H1 (cell line): ENCODE measurements at regions not wholly inside any gene's neighbourhood (a gene's known extent, or its start where the extent isn't known, plus 50 kb on each side); places are given as distances from the start of the nearest gene placed in this dataset.

Experiments used
- EGR1 ChIP-seq: IDR thresholded peaks from 2 replicates; pipeline ENCODE4 v1.6.1; 2011; ENCODE audit warnings: low read depth, low read length, borderline replicate concordance
- RNF2 ChIP-seq: fragments of 200-900, 300-1000 bp; sonication (generic); IDR thresholded peaks from 2 replicates; pipeline ENCODE4 v1.7.1; 2016; ENCODE audit warnings: borderline replicate concordance, low read depth, mild to moderate bottlenecking, antibody characterized with exemption, low read length; ENCODE audit not compliant: poor library complexity, severe bottlenecking; ENCODE audit errors: missing control alignments
- TCF12 ChIP-seq: IDR thresholded peaks from 2 replicates; pipeline ENCODE4 v1.6.1; 2011; ENCODE audit warnings: low read depth, mild to moderate bottlenecking, low read length
- TF ChIP-seq, protein P1 (sequence below): fragments of 300-600 bp; sonication (generic); IDR thresholded peaks from 2 replicates; pipeline ENCODE4 v1.7.1; 2012; ENCODE audit warnings: low read length, moderate library complexity, mild to moderate bottlenecking, inconsistent platforms; ENCODE audit not compliant: insufficient replicate concordance

DNA sequence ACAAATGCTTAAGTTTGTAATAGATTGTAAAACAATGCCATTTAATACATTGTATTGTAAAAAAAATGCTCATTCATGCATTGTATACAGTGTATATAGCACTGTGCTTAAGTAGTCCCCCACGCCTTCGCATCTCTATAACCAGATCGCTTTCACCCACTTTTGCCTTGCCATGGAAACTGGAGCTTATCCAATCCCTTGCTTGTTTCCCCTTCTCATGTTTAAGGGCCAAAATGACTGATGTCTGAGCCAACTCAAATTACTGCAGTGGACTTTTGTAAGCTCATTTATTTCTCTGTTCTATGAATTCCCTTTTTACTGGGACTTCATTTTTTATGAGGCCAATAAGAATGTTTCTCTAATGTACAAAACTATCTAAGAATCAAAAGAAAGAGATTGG is 730.9 kb upstream of the GJE1 start (continued):
- TF ChIP-seq, protein P1, sequence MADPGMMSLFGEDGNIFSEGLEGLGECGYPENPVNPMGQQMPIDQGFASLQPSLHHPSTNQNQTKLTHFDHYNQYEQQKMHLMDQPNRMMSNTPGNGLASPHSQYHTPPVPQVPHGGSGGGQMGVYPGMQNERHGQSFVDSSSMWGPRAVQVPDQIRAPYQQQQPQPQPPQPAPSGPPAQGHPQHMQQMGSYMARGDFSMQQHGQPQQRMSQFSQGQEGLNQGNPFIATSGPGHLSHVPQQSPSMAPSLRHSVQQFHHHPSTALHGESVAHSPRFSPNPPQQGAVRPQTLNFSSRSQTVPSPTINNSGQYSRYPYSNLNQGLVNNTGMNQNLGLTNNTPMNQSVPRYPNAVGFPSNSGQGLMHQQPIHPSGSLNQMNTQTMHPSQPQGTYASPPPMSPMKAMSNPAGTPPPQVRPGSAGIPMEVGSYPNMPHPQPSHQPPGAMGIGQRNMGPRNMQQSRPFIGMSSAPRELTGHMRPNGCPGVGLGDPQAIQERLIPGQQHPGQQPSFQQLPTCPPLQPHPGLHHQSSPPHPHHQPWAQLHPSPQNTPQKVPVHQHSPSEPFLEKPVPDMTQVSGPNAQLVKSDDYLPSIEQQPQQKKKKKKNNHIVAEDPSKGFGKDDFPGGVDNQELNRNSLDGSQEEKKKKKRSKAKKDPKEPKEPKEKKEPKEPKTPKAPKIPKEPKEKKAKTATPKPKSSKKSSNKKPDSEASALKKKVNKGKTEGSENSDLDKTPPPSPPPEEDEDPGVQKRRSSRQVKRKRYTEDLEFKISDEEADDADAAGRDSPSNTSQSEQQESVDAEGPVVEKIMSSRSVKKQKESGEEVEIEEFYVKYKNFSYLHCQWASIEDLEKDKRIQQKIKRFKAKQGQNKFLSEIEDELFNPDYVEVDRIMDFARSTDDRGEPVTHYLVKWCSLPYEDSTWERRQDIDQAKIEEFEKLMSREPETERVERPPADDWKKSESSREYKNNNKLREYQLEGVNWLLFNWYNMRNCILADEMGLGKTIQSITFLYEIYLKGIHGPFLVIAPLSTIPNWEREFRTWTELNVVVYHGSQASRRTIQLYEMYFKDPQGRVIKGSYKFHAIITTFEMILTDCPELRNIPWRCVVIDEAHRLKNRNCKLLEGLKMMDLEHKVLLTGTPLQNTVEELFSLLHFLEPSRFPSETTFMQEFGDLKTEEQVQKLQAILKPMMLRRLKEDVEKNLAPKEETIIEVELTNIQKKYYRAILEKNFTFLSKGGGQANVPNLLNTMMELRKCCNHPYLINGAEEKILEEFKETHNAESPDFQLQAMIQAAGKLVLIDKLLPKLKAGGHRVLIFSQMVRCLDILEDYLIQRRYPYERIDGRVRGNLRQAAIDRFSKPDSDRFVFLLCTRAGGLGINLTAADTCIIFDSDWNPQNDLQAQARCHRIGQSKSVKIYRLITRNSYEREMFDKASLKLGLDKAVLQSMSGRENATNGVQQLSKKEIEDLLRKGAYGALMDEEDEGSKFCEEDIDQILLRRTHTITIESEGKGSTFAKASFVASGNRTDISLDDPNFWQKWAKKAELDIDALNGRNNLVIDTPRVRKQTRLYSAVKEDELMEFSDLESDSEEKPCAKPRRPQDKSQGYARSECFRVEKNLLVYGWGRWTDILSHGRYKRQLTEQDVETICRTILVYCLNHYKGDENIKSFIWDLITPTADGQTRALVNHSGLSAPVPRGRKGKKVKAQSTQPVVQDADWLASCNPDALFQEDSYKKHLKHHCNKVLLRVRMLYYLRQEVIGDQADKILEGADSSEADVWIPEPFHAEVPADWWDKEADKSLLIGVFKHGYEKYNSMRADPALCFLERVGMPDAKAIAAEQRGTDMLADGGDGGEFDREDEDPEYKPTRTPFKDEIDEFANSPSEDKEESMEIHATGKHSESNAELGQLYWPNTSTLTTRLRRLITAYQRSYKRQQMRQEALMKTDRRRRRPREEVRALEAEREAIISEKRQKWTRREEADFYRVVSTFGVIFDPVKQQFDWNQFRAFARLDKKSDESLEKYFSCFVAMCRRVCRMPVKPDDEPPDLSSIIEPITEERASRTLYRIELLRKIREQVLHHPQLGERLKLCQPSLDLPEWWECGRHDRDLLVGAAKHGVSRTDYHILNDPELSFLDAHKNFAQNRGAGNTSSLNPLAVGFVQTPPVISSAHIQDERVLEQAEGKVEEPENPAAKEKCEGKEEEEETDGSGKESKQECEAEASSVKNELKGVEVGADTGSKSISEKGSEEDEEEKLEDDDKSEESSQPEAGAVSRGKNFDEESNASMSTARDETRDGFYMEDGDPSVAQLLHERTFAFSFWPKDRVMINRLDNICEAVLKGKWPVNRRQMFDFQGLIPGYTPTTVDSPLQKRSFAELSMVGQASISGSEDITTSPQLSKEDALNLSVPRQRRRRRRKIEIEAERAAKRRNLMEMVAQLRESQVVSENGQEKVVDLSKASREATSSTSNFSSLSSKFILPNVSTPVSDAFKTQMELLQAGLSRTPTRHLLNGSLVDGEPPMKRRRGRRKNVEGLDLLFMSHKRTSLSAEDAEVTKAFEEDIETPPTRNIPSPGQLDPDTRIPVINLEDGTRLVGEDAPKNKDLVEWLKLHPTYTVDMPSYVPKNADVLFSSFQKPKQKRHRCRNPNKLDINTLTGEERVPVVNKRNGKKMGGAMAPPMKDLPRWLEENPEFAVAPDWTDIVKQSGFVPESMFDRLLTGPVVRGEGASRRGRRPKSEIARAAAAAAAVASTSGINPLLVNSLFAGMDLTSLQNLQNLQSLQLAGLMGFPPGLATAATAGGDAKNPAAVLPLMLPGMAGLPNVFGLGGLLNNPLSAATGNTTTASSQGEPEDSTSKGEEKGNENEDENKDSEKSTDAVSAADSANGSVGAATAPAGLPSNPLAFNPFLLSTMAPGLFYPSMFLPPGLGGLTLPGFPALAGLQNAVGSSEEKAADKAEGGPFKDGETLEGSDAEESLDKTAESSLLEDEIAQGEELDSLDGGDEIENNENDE = no peak
- TF ChIP-seq RNF2 (no peak), EGR1 (no peak), TCF12 (no peak)
